ENCODE measurements at regions not wholly inside any gene's neighbourhood (a gene's known extent, or its start where the extent isn't known, plus 50 kb on each side); places are given as distances from the start of the nearest gene placed in this dataset.

- Histone ChIP-seq H3K27me3 (ENCODE audit: insufficient read depth) (no peaks in the 10 kb centered on the region), H3K36me3 (ENCODE audit: insufficient read depth) (no peaks in the 10 kb centered on the region), H4K20me1 (replicated peaks; ENCODE audit: insufficient read depth) (no peaks in the 10 kb centered on the region), H3K79me2 (replicated peaks; ENCODE audit: insufficient read depth) (no peaks in the 10 kb centered on the region), H3K4me3 (no peak overlapping the region), H2AFZ (no peak overlapping the region), H3K9me2 (ENCODE audit: insufficient read depth) (peaks cover 11% of the 10 kb centered on the region), H3K27ac (ENCODE audit: low read depth) (no peak overlapping the region), H3F3A (replicated peaks; ENCODE audit: low read depth) (no peaks in the 10 kb centered on the region), H3K4me2 (no peak overlapping the region), H3K4me1 (ENCODE audit: insufficient read depth) (peaks cover 4% of the 10 kb centered on the region; the same call in 1 of the 2 replicates)
- ATAC-seq (no peak), DNase-seq (ENCODE audit: low spot score) (no peak)
- peaks cover 2% of the 10 kb centered on the region for H3K27me3 Mint-ChIP-seq (ENCODE audit: insufficient read depth, low read depth, poor library complexity)
- TF ChIP-seq EZH2 (IDR thresholded peaks at IDR 0.05; ENCODE audit: low read depth, unreplicated experiment), result no peak
- no peak for TF ChIP-seq CTCF (conservative IDR thresholded peaks at IDR 0.05; ENCODE audit: low read depth in 2 of 2)
- TF ChIP-seq CREB1 (CRISPR knock-in tag; IDR thresholded peaks at IDR 0.05; ENCODE audit: low read depth), result no peak
- no peaks in the 10 kb centered on the region for H3K36me3 Mint-ChIP-seq (ENCODE audit: low read depth)
- H3K4me1 Mint-ChIP-seq, result peaks cover 4% of the 10 kb centered on the region; the same call in 2 of the 3 replicates
- H3K9me3 Mint-ChIP-seq, result no peaks in the 10 kb centered on the region
- H3K27ac Mint-ChIP-seq, result no peak overlapping the region
- no peak overlapping the region for H3K4me3 Mint-ChIP-seq
Observed at GRCh38 chr6:48021904-48022303, 89.1 kb downstream of the PTCHD4 start.

- H3K27me3 Mint-ChIP-seq (ENCODE audit: insufficient read depth, low read depth, poor library complexity), result no peaks in the 10 kb centered on the region
- no peak for ATAC-seq
- TF ChIP-seq ZNF114 (CRISPR knock-in tag; IDR thresholded peaks at IDR 0.05) (no peak), POLR2AphosphoS5 (IDR thresholded peaks at IDR 0.05; ENCODE audit: low read depth) (no peak), NANOG (IDR thresholded peaks at IDR 0.05; ENCODE audit: borderline replicate concordance) (no peak), JUNB (IDR thresholded peaks at IDR 0.05; ENCODE audit: unreplicated experiment) (no peak), ZNF331 (CRISPR knock-in tag; IDR thresholded peaks at IDR 0.05; ENCODE audit: low read depth) (no peak), ZNF462 (CRISPR knock-in tag; IDR thresholded peaks at IDR 0.05) (no peak), ETS1 (IDR thresholded peaks at IDR 0.05) (no peak), CTCF (conservative IDR thresholded peaks at IDR 0.05; ENCODE audit: low read depth in 2 of 2) (no peak)
Observed at GRCh38 chr6:48016020-48016755, 94.8 kb downstream of the PTCHD4 start.

More at GRCh38 chr6:48016020-48016755, 94.8 kb downstream of the PTCHD4 start:
- no peak overlapping the region for H3K4me3 ChIP-seq
- no peak overlapping the region for H3K4me2 ChIP-seq
- no peaks in the 10 kb centered on the region for H3K79me2 ChIP-seq (replicated peaks; ENCODE audit: insufficient read depth)
- H3K27ac ChIP-seq (ENCODE audit: low read depth), result no peak overlapping the region
- no peaks in the 10 kb centered on the region for H3K36me3 ChIP-seq (ENCODE audit: insufficient read depth)
- no peaks in the 10 kb centered on the region for H3K9me2 ChIP-seq (ENCODE audit: insufficient read depth)
- Mint-ChIP-seq H3K36me3 (ENCODE audit: low read depth) (no peaks in the 10 kb centered on the region), H3K4me3 (no peak overlapping the region), H3K4me1 (no peaks in the 10 kb centered on the region), H3K9me3 (no peaks in the 10 kb centered on the region), H3K27ac (no peak overlapping the region)
- H2AFZ ChIP-seq, result no peak overlapping the region
- no peaks in the 10 kb centered on the region for H4K20me1 ChIP-seq (replicated peaks; ENCODE audit: insufficient read depth)
- no peak for DNase-seq (ENCODE audit: low spot score)
- H3F3A ChIP-seq (replicated peaks; ENCODE audit: low read depth), result no peaks in the 10 kb centered on the region
- no peaks in the 10 kb centered on the region for H3K27me3 ChIP-seq (ENCODE audit: insufficient read depth)
- H3K4me1 ChIP-seq (ENCODE audit: insufficient read depth), result no peaks in the 10 kb centered on the region

Data from GM23338 (cell line).